ENCODE measurements at regions not wholly inside any gene's neighbourhood (a gene's known extent, or its start where the extent isn't known, plus 50 kb on each side); places are given as distances from the start of the nearest gene placed in this dataset.

- Histone ChIP-seq H3K36me3 (ENCODE audit: insufficient read depth, insufficient read length, low read length) (no peaks in the 10 kb centered on the region), H3K4me3 (ENCODE audit: insufficient read length, low read depth) (no peak overlapping the region), H3K9ac (ENCODE audit: insufficient read length, low read depth) (no peak overlapping the region), H3K9me3 (ENCODE audit: insufficient read depth, low read length) (no peaks in the 10 kb centered on the region), H3K4me1 (ENCODE audit: insufficient read depth, insufficient read length) (no peaks in the 10 kb centered on the region), H3K27me3 (ENCODE audit: insufficient read depth, insufficient read length) (no peaks in the 10 kb centered on the region)
- no peak for DNase-seq (ENCODE audit: low read depth, low spot score)
- TF ChIP-seq SUZ12 (IDR thresholded peaks at IDR 0.05; ENCODE audit: extremely low read depth, insufficient read depth, insufficient read length) (no peak), YY1 (IDR thresholded peaks at IDR 0.05; ENCODE audit: insufficient read depth, insufficient read length) (no peak), ZNF274 (IDR thresholded peaks at IDR 0.05; ENCODE audit: low read depth, low read length) (no peak)
Observed at GRCh38 chr11:26193694-26194365, 138.1 kb upstream of the ANO3 start.

GRCh38 chr11:26194881-26195280, 137.0 kb upstream of the ANO3 start:
- Histone ChIP-seq H3K36me3 (ENCODE audit: insufficient read depth, insufficient read length, low read length) (no peaks in the 10 kb centered on the region), H3K9ac (ENCODE audit: insufficient read length, low read depth) (no peak overlapping the region)
- no peak for DNase-seq (ENCODE audit: low read depth, low spot score)

GRCh38 chr11:26198532-26199096, 133.3 kb upstream of the ANO3 start:
- Histone ChIP-seq H3K4me3 (ENCODE audit: insufficient read length, low read depth) (no peak overlapping the region), H3K9me3 (ENCODE audit: insufficient read depth, low read length) (no peaks in the 10 kb centered on the region), H3K36me3 (ENCODE audit: insufficient read depth, insufficient read length, low read length) (no peaks in the 10 kb centered on the region), H3K9ac (ENCODE audit: insufficient read length, low read depth) (no peak overlapping the region), H3K4me1 (ENCODE audit: insufficient read depth, insufficient read length) (no peaks in the 10 kb centered on the region), H3K27me3 (ENCODE audit: insufficient read depth, insufficient read length) (no peaks in the 10 kb centered on the region)
- TF ChIP-seq SUZ12 (IDR thresholded peaks at IDR 0.05; ENCODE audit: extremely low read depth, insufficient read depth, insufficient read length) (no peak), ZNF274 (IDR thresholded peaks at IDR 0.05; ENCODE audit: low read depth, low read length) (no peak), YY1 (IDR thresholded peaks at IDR 0.05; ENCODE audit: insufficient read depth, insufficient read length) (no peak)
- no peak for DNase-seq (ENCODE audit: low read depth, low spot score)

More at GRCh38 chr11:26194881-26195280, 137.0 kb upstream of the ANO3 start:
- H3K27me3 ChIP-seq (ENCODE audit: insufficient read depth, insufficient read length) = no peaks in the 10 kb centered on the region
- H3K4me3 ChIP-seq (ENCODE audit: insufficient read length, low read depth) = no peak overlapping the region
- TF ChIP-seq SUZ12 (IDR thresholded peaks at IDR 0.05; ENCODE audit: extremely low read depth, insufficient read depth, insufficient read length) = no peak
- no peaks in the 10 kb centered on the region for H3K9me3 ChIP-seq (ENCODE audit: insufficient read depth, low read length)
- no peaks in the 10 kb centered on the region for H3K4me1 ChIP-seq (ENCODE audit: insufficient read depth, insufficient read length)

- TF ChIP-seq SUZ12 (IDR thresholded peaks at IDR 0.05; ENCODE audit: extremely low read depth, insufficient read depth, insufficient read length) (no peak), ZNF274 (IDR thresholded peaks at IDR 0.05; ENCODE audit: low read depth, low read length) (no peak), YY1 (IDR thresholded peaks at IDR 0.05; ENCODE audit: insufficient read depth, insufficient read length) (no peak)
- no peaks in the 10 kb centered on the region for H3K9me3 ChIP-seq (ENCODE audit: insufficient read depth, low read length)
- no peak overlapping the region for H3K9ac ChIP-seq (ENCODE audit: insufficient read length, low read depth)
- H3K4me3 ChIP-seq (ENCODE audit: insufficient read length, low read depth) = no peak overlapping the region
- no peaks in the 10 kb centered on the region for H3K4me1 ChIP-seq (ENCODE audit: insufficient read depth, insufficient read length)
- DNase-seq (ENCODE audit: low read depth, low spot score) = no peak
- H3K36me3 ChIP-seq (ENCODE audit: insufficient read depth, insufficient read length, low read length) = no peaks in the 10 kb centered on the region
- H3K27me3 ChIP-seq (ENCODE audit: insufficient read depth, insufficient read length) = no peaks in the 10 kb centered on the region
Observed at GRCh38 chr11:26199331-26200095, 132.4 kb upstream of the ANO3 start.

- Histone ChIP-seq H3K36me3 (ENCODE audit: insufficient read depth, insufficient read length, low read length) (no peaks in the 10 kb centered on the region), H3K27me3 (ENCODE audit: insufficient read depth, insufficient read length) (no peaks in the 10 kb centered on the region), H3K4me3 (ENCODE audit: insufficient read length, low read depth) (no peak overlapping the region), H3K9ac (ENCODE audit: insufficient read length, low read depth) (no peak overlapping the region), H3K9me3 (ENCODE audit: insufficient read depth, low read length) (no peaks in the 10 kb centered on the region), H3K4me1 (ENCODE audit: insufficient read depth, insufficient read length) (no peaks in the 10 kb centered on the region)
- no peak for DNase-seq (ENCODE audit: low read depth, low spot score)
- no peak for TF ChIP-seq YY1 (IDR thresholded peaks at IDR 0.05; ENCODE audit: insufficient read depth, insufficient read length)
- TF ChIP-seq SUZ12 (IDR thresholded peaks at IDR 0.05; ENCODE audit: extremely low read depth, insufficient read depth, insufficient read length) = no peak
- no peak for TF ChIP-seq ZNF274 (IDR thresholded peaks at IDR 0.05; ENCODE audit: low read depth, low read length)
Observed at GRCh38 chr11:26201411-26201810, 130.5 kb upstream of the ANO3 start.

- H3K4me3 ChIP-seq (ENCODE audit: insufficient read length, low read depth) = no peak overlapping the region
- H3K9me3 ChIP-seq (ENCODE audit: insufficient read depth, low read length) = no peaks in the 10 kb centered on the region
- H3K27me3 ChIP-seq (ENCODE audit: insufficient read depth, insufficient read length) = no peaks in the 10 kb centered on the region
- no peak for DNase-seq (ENCODE audit: low read depth, low spot score)
- H3K4me1 ChIP-seq (ENCODE audit: insufficient read depth, insufficient read length) = no peaks in the 10 kb centered on the region
- TF ChIP-seq ZNF274 (IDR thresholded peaks at IDR 0.05; ENCODE audit: low read depth, low read length) = no peak
- no peak for TF ChIP-seq SUZ12 (IDR thresholded peaks at IDR 0.05; ENCODE audit: extremely low read depth, insufficient read depth, insufficient read length)
- TF ChIP-seq YY1 (IDR thresholded peaks at IDR 0.05; ENCODE audit: insufficient read depth, insufficient read length) = no peak
- no peaks in the 10 kb centered on the region for H3K36me3 ChIP-seq (ENCODE audit: insufficient read depth, insufficient read length, low read length)
- no peak overlapping the region for H3K9ac ChIP-seq (ENCODE audit: insufficient read length, low read depth)
Observed at GRCh38 chr11:26202754-26203153, 129.2 kb upstream of the ANO3 start.

- H3K4me1 ChIP-seq (ENCODE audit: insufficient read depth, insufficient read length) = no peaks in the 10 kb centered on the region
- no peak overlapping the region for H3K9ac ChIP-seq (ENCODE audit: insufficient read length, low read depth)
- no peak for DNase-seq (ENCODE audit: low read depth, low spot score)
- TF ChIP-seq ZNF274 (IDR thresholded peaks at IDR 0.05; ENCODE audit: low read depth, low read length) (no peak), YY1 (IDR thresholded peaks at IDR 0.05; ENCODE audit: insufficient read depth, insufficient read length) (no peak), SUZ12 (IDR thresholded peaks at IDR 0.05; ENCODE audit: extremely low read depth, insufficient read depth, insufficient read length) (no peak)
- H3K9me3 ChIP-seq (ENCODE audit: insufficient read depth, low read length) = no peaks in the 10 kb centered on the region
- H3K27me3 ChIP-seq (ENCODE audit: insufficient read depth, insufficient read length) = no peaks in the 10 kb centered on the region
- H3K4me3 ChIP-seq (ENCODE audit: insufficient read length, low read depth) = no peak overlapping the region
- H3K36me3 ChIP-seq (ENCODE audit: insufficient read depth, insufficient read length, low read length) = no peaks in the 10 kb centered on the region
Observed at GRCh38 chr11:26204101-26204500, 127.8 kb upstream of the ANO3 start.

All from NT2/D1 (cell line).